ENCODE measurements at regions not wholly inside any gene's neighbourhood (a gene's known extent, or its start where the extent isn't known, plus 50 kb on each side); places are given as distances from the start of the nearest gene placed in this dataset.

GRCh38 chr10:58140691-58141347 is 126.9 kb downstream of the IPMK start:
- no peak for DNase-seq (ENCODE audit: low spot score)

GRCh38 chr10:58140054-58140453 is 127.6 kb downstream of the IPMK start:
- DNase-seq (ENCODE audit: low spot score), result no peak

- DNase-seq (ENCODE audit: low spot score), result peak; percentile 65
These were observed 129.9 kb downstream of the IPMK start for GRCh38 chr10:58137813-58138212.

GRCh38 chr10:58115218-58116050 is 152.3 kb downstream of the IPMK start:
- DNase-seq (ENCODE audit: low spot score), result no peak

GRCh38 chr10:58109731-58110130 is 158.0 kb downstream of the IPMK start:
- no peak for DNase-seq (ENCODE audit: low spot score)

- DNase-seq (ENCODE audit: low spot score), result no peak
These were observed 160.2 kb downstream of the IPMK start for GRCh38 chr10:58107506-58107905.

GRCh38 chr10:58106211-58107035 is 161.3 kb downstream of the IPMK start:
- DNase-seq (ENCODE audit: low spot score), result no peak

GRCh38 chr10:58104351-58104751 is 163.3 kb downstream of the IPMK start:
- DNase-seq (ENCODE audit: low spot score), result no peak

GRCh38 chr10:58102897-58103296 is 164.8 kb downstream of the IPMK start:
- no peak for DNase-seq (ENCODE audit: low spot score)

- no peak for DNase-seq (ENCODE audit: low spot score)
These were observed 166.0 kb downstream of the IPMK start for GRCh38 chr10:58101682-58102081.

GRCh38 chr10:58094985-58095718 is 172.5 kb downstream of the IPMK start:
- DNase-seq (ENCODE audit: low spot score), result no peak

- DNase-seq (ENCODE audit: low spot score), result no peak
These were observed 175.8 kb downstream of the IPMK start for GRCh38 chr10:58091886-58092285.

GRCh38 chr10:58089739-58090138 is 178.0 kb downstream of the IPMK start:
- DNase-seq (ENCODE audit: low spot score), result no peak

- DNase-seq (ENCODE audit: low spot score), result no peak
These were observed 179.8 kb downstream of the IPMK start for GRCh38 chr10:58087896-58088295.

GRCh38 chr10:58086763-58087150 is 180.9 kb downstream of the IPMK start:
- DNase-seq (ENCODE audit: low spot score), result no peak

- no peak for DNase-seq (ENCODE audit: low spot score)
These were observed 181.4 kb downstream of the IPMK start for GRCh38 chr10:58086144-58086762.

- no peak for DNase-seq (ENCODE audit: low spot score)
These were observed 185.4 kb downstream of the IPMK start for GRCh38 chr10:58082248-58082647.

GRCh38 chr10:58081353-58081752 is 186.3 kb downstream of the IPMK start:
- DNase-seq (ENCODE audit: low spot score), result no peak

GRCh38 chr10:58079461-58079860 is 188.2 kb downstream of the IPMK start:
- DNase-seq (ENCODE audit: low spot score), result no peak

GRCh38 chr10:58072634-58073033 is 195.1 kb downstream of the IPMK start:
- DNase-seq (ENCODE audit: low spot score), result no peak

GRCh38 chr10:58070956-58071355 is 196.7 kb downstream of the IPMK start:
- DNase-seq (ENCODE audit: low spot score), result peak; percentile 14

- no peak for DNase-seq (ENCODE audit: low spot score)
These were observed 198.9 kb downstream of the IPMK start for GRCh38 chr10:58068809-58069208.
